HG02798 (cell line): ENCODE measurements at regions not wholly inside any gene's neighbourhood (a gene's known extent, or its start where the extent isn't known, plus 50 kb on each side); places are given as distances from the start of the nearest gene placed in this dataset.
"Not testable (repeated sequence)": the region's sequence is repeated elsewhere in the genome, so short reads cannot be mapped to it uniquely, and the experiment has no call there.

ENCODE experiments used
- ATAC-seq: cut with Tn5 transposase; IDR thresholded peaks from one replicate; pipeline ENCODE4 v1.9.1; 2021; ENCODE audit warnings: mild to moderate bottlenecking; ENCODE audit not compliant: unreplicated experiment, poor library complexity

DNA sequence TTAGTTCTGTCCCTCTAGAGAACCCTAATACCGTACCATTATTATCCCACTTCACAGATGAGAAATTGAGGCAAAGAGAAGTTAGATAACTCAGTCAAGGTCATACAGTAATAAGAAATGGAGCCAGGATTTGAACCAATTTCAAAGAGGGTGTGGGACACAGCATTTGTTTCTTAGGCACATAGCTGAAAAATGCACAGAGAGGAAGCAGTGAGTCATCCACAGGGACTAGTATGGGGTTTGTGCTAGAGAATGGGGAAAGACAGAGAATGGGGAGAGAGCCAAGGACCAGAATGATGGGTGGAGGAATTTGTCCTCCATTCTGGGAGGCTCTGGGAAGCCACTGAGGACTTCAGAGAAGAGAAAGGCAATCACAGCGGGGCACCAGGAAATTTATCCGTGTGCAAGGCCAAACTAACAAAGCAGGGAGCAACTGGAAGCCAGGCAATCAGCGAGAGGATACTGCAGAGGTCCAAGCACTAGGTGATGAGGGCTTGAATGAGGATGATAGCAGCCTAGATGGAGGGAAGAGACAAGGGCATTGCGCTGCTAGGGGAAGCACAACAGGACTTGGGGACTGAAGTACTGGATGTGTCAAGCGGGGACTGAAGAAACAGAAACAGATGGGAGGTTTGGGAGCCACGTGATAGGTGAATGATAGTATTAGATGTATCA is 78.1 kb upstream of the ZFHX3 start:
- no peak for ATAC-seq

DNA sequence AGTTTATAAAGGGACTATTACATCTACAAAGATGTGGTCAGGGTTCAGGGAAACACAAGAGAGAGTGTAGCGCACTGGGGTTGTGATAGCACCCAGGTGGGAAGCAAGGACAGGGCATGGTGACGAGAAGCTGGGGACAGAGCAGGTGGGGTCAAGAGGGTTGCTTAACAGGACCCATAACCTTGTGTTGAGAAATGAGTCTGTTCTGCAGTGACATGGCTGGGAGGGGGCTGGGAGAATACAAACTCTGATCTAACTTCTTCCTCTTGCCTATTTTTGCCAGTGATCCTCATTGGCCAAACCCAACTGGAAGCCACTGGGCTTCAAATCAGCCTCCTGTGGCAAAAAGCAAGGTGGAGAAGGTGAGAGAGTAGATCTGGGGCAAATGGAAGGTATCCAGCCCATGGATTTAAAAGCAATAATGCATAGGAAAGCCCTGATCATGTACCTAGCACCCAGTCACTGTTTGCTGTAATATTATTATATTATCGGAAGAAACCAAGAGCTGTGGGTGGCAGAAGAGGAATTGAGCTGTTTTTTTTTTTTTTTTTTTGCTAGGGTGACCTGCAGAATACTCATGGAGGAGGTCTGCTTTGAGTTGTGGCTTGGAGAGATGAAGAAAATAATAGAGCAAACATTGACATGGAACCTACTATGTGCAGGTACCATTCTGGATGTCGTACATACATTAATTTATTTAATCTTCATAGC is 76.9 kb upstream of the ZFHX3 start:
- ATAC-seq, result no peak

GRCh38 chr16:73124097-73124652 is 76.2 kb upstream of the ZFHX3 start:
- ATAC-seq, result no peak

DNA sequence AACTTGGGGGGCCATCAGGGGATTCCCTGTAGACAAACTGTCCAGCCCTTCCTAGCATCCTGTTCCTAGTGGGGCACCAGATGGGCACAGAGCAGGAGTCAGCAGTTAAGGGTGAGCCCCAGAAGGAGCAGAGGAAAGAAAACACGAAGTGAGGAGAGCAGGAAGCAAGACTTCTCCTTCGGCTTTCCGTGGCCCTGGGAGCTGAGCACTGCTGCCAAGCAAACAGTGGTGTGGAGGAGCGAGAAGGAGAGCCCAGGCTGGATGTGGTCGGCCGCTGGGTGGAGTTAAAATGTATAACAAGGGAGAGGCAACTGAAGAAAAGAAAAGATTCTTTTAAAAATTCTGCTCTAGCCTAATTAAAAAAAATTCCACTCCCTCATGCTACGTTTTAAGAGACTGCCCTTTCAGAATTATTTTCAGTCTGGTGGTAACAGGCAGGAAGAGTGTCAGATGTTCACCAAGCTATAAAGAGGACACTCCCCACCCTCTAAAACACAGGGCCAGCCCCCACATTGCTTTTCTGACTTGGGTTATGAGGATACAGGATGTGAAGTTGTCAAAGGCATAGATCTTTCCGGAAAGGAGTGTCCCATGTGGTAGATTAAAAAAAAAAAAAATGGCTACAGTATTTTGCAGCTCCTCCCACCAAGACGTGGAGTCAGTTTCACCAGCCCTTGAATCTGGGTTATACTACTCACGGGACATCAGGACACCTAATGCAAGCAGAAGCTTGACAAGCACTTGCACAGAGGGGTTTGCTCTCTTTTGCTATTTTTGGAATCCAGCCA is 74.9 kb upstream of the ZFHX3 start:
- no peak for ATAC-seq

DNA sequence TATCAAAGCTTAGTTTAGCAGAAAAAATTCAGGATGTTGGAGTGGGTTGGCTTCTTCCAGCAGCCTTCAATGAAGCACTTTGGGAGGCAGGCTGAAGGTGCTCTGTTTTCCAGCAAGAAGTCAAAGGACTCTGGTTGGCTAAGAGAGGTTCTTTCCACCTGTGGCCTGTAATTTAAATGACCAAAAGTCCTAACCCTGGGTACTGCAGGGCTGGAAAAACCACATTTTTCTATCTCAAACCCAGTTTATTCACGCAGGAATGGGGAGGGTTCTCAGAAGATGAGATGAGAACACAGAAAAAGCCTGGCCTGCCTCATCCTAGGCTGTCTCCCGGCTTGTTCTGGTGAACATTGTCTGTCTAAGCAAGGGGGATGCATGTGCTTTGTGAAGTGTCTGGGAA is 68.6 kb upstream of the ZFHX3 start:
- ATAC-seq, result no peak

- ATAC-seq, result no peak
Observed at GRCh38 chr16:73113336-73113735, 65.4 kb upstream of the ZFHX3 start.

DNA sequence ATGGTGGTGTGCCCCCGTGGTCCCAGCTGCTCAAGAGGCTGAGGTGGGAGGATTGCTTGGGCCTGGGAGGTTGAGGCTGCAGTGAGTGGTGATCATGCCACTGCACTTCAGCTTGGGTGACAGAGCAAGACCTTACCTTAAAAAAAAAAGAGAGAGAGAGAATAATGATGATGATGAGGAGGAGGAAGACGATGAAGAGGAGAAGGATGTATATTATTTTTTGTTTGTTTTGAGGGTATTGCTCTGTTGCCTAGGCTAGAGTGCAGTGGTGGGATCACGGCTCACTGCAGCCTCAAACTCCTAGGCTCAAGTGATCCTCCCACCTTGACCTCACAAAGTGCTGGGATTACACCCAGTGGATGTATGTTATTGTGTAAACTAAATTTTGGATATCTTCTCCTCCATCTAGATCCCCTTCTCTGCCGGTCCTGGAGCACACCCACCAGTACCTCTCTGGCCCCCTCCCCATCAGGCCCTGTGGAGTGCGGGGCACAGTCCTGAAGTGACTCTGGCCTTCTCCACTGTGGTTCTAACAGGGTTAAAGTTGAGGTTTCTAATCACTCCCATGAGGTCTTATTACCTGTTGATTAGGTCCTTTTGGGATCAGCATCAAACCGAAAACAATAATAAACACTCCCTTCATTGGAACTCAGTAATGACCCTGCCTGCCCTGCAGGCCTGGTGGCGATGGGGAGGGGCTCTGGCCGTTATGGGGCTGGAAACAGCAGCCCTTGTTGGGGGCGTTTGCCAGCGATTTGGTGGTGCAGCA is 60.5 kb upstream of the ZFHX3 start:
- no peak for ATAC-seq

DNA sequence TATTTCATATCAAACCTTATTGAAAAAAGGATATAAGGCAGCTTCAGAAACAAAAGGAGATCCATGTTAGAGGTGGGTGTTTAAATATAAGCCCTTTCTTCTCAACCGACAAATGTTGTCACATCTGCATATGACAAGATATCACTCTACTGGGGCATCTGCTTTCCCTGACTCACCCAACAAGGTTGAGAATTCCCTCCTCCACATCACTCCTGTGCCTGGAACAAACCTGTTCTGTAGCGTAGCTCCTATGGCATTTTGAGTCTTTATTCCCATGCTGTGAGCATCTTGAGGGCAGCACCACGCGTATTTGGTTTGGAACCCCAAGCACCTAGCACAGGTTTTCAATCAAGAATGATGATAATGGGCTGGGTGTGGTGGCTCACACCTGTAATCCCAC is 59.4 kb upstream of the ZFHX3 start:
- ATAC-seq, result no peak

GRCh38 chr16:73106329-73107034 is 58.6 kb upstream of the ZFHX3 start:
- ATAC-seq, result no peak

DNA sequence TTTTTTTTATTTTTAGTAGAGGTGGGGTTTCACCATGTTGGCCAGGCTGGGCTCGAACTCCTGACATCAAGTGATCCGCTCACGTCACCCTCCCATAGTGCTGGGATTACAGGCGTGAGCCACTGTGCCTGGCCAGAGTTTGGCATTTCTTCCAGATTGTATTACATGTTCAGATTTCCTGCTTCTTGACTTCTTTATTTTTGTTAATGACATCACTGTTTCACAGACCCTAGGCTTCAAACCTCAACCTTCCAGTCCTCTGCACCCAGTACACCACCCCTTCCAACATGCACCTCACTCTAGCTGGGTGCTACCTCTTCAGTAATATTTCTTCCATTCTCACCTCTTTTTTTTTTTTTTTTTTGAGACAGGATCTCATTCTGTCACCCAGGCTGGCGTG is 53.6 kb upstream of the ZFHX3 start:
- no peak for ATAC-seq

- ATAC-seq, result not testable (repeated sequence)
Observed at GRCh38 chr16:73099601-73100000, 51.7 kb upstream of the ZFHX3 start.
